IMR-90 (cell line): ENCODE measurements at regions not wholly inside any gene's neighbourhood (a gene's known extent, or its start where the extent isn't known, plus 50 kb on each side); places are given as distances from the start of the nearest gene placed in this dataset.

ENCODE experiments used
- ATAC-seq: fragments of 200-7000 bp; cut with Tn5 transposase; 2 replicates; pipeline ENCODE4 v1.9.1; 2020; ENCODE audit warnings: low read depth, mild to moderate bottlenecking, moderate library complexity
- BruUV-seq: library from RNA; stranded (reverse); fragments of 400-500 nt; replicated peaks from 2 replicates; lab custom pipeline; 2021; lab: Mats Ljungman, UMichigan
- CTCF ChIA-PET: fragments of 300-600 bp; formaldehyde crosslinking; extraction: SDS; loops from one replicate; lab custom pipeline; 2021; ENCODE audit warnings: antibody characterized with exemption; lab: Yijun Ruan, JAX
- POLR2A ChIA-PET: fragments of 300-600 bp; sonication (Branson Sonifier 250); formaldehyde crosslinking; loops from one replicate; lab custom pipeline; 2022; ENCODE audit warnings: antibody characterized with exemption; ENCODE audit not compliant: unreplicated experiment; lab: Charles Lee
- DNase-seq: peaks from one replicate; pipeline ENCODE4 v3.0.0; 2013
- H2AFZ ChIP-seq: replicated peaks from 2 replicates; pipeline ENCODE3; 2013; ENCODE audit warnings: low read length, mild to moderate bottlenecking; ENCODE audit not compliant: poor library complexity
- H2AK5ac ChIP-seq: 2 replicates; pipeline ENCODE4 v1.6.1; 2013; ENCODE audit warnings: low read depth, low read length, inconsistent platforms
- H2AK9ac ChIP-seq: replicated peaks from 2 replicates; pipeline ENCODE3; 2013; ENCODE audit warnings: mild to moderate bottlenecking, low read depth, low read length, moderate library complexity; ENCODE audit not compliant: poor library complexity
- H2BK120ac ChIP-seq: 2 replicates; pipeline ENCODE4 v1.6.1; 2013; ENCODE audit warnings: low read depth, low read length, inconsistent platforms
- H2BK15ac ChIP-seq: 3 replicates; pipeline ENCODE4 v1.6.1; 2013; ENCODE audit warnings: low read depth, low read length, inconsistent platforms
- H2BK20ac ChIP-seq: 2 replicates; pipeline ENCODE4 v1.6.1; 2013; ENCODE audit warnings: low read depth, mild to moderate bottlenecking, inconsistent platforms, low read length, moderate library complexity
- H2BK5ac ChIP-seq: 2 replicates; pipeline ENCODE4 v1.6.1; 2013; ENCODE audit warnings: mild to moderate bottlenecking, low read depth, low read length, inconsistent platforms; ENCODE audit not compliant: poor library complexity, severe bottlenecking
- H3K14ac ChIP-seq: replicated peaks from 2 replicates; pipeline ENCODE4 v1.6.1; 2013; ENCODE audit warnings: low read depth, low read length, inconsistent platforms
- H3K18ac ChIP-seq: 2 replicates; pipeline ENCODE4 v1.6.1; 2013; ENCODE audit warnings: low read depth, low read length, control low read depth
- H3K23ac ChIP-seq: 2 replicates; pipeline ENCODE4 v1.6.1; 2013; ENCODE audit warnings: low read depth, low read length, inconsistent platforms
- H3K27ac ChIP-seq: 2 replicates; pipeline ENCODE4 v1.5.1; 2013; ENCODE audit warnings: mild to moderate bottlenecking, control low read depth, low read length; ENCODE audit not compliant: insufficient read depth
- H3K27me3 ChIP-seq: 2 replicates; pipeline ENCODE4 v1.6.1; 2013; ENCODE audit warnings: low read length; ENCODE audit not compliant: control insufficient read depth, insufficient read depth
- H3K36me3 ChIP-seq: 2 replicates; pipeline ENCODE4 v1.6.1; 2013; ENCODE audit warnings: low read length, mixed read lengths; ENCODE audit not compliant: control insufficient read depth, insufficient read depth
- H3K4ac ChIP-seq: 2 replicates; pipeline ENCODE4 v1.6.1; 2013; ENCODE audit warnings: low read depth, low read length, inconsistent platforms
- H3K4me1 ChIP-seq: 2 replicates; pipeline ENCODE4 v1.6.1; 2013; ENCODE audit warnings: low read length, mixed read lengths; ENCODE audit not compliant: control insufficient read depth, insufficient read depth
- H3K4me2 ChIP-seq: 2 replicates; pipeline ENCODE4 v1.6.1; 2013; ENCODE audit warnings: low read depth, mild to moderate bottlenecking, control low read depth, low read length, moderate library complexity
- H3K4me3 ChIP-seq: 2 replicates; pipeline ENCODE4 v1.5.1; 2013; ENCODE audit warnings: low read depth, mild to moderate bottlenecking, control low read depth, low read length, moderate library complexity; ENCODE audit not compliant: insufficient read depth
- H3K56ac ChIP-seq: 2 replicates; pipeline ENCODE4 v1.6.1; 2013; ENCODE audit warnings: low read length, inconsistent platforms; ENCODE audit not compliant: insufficient read depth; ENCODE audit errors: extremely low read depth
- H3K79me1 ChIP-seq, 2 experiments: 2 replicates each; pipeline ENCODE4 v1.6.1; 2013; ENCODE audit warnings: low read length in 2 of 2, inconsistent platforms in 1 of 2, low read depth in 1 of 2
- H3K9ac ChIP-seq: 2 replicates; pipeline ENCODE4 v1.6.1; 2013; ENCODE audit warnings: low read depth, low read length, control low read depth
- H3K9me1 ChIP-seq: 2 replicates; pipeline ENCODE4 v1.6.1; 2013; ENCODE audit warnings: low read length, inconsistent platforms; ENCODE audit not compliant: insufficient read depth
- H3K9me3 ChIP-seq: 2 replicates; pipeline ENCODE4 v1.6.1; 2013; ENCODE audit warnings: low read length; ENCODE audit not compliant: control insufficient read depth, insufficient read depth
- H4K20me1 ChIP-seq: 2 replicates; pipeline ENCODE4 v1.6.1; 2013; ENCODE audit warnings: low read length, inconsistent platforms; ENCODE audit not compliant: insufficient read depth
- H4K5ac ChIP-seq: 2 replicates; pipeline ENCODE4 v1.6.1; 2013; ENCODE audit warnings: mild to moderate bottlenecking, low read depth, low read length, control low read depth
- H4K8ac ChIP-seq, 2 experiments: 2 replicates each; pipeline ENCODE4 v1.6.1; 2013; ENCODE audit warnings: low read depth in 2 of 2, low read length in 2 of 2, control low read depth in 1 of 2, inconsistent platforms in 1 of 2
- H4K91ac ChIP-seq: 2 replicates; pipeline ENCODE4 v1.6.1; 2013; ENCODE audit warnings: low read depth, low read length, inconsistent platforms; ENCODE audit not compliant: insufficient read depth
- BHLHE40 ChIP-seq: fragments of 150-350 bp; IDR thresholded peaks from 2 replicates; pipeline ENCODE4 v1.6.1; 2016; ENCODE audit warnings: mild to moderate bottlenecking, low read depth, low read length
- CEBPB ChIP-seq: IDR thresholded peaks from 2 replicates; pipeline ENCODE4 v1.6.1; 2012; ENCODE audit warnings: low read depth, low read length, improper control_type of control experiment
- CHD1 ChIP-seq: IDR thresholded peaks from 2 replicates; pipeline ENCODE4 v1.6.1; 2012; ENCODE audit warnings: low read depth, low read length, improper control_type of control experiment
- ELK1 ChIP-seq: fragments of 150-350 bp; IDR thresholded peaks from 2 replicates; pipeline ENCODE4 v1.6.1; 2016; ENCODE audit warnings: low read depth, mild to moderate bottlenecking, low read length, moderate library complexity, borderline replicate concordance
- FOS ChIP-seq: fragments of 150-350 bp; IDR thresholded peaks from 2 replicates; pipeline ENCODE4 v1.6.1; 2016; ENCODE audit warnings: low read depth, low read length
- MAFK ChIP-seq: IDR thresholded peaks from 2 replicates; pipeline ENCODE4 v1.6.1; 2012; ENCODE audit warnings: low read depth, low read length, improper control_type of control experiment
- MAZ ChIP-seq: IDR thresholded peaks from 2 replicates; pipeline ENCODE4 v1.6.1; 2012; ENCODE audit warnings: low read depth, mild to moderate bottlenecking, low read length, improper control_type of control experiment, moderate library complexity, borderline replicate concordance
- MXI1 ChIP-seq: IDR thresholded peaks from 2 replicates; pipeline ENCODE4 v1.6.1; 2012; ENCODE audit warnings: low read depth, mild to moderate bottlenecking, low read length, moderate library complexity, borderline replicate concordance
- NFE2L2 ChIP-seq: fragments of 150-350 bp; IDR thresholded peaks from 2 replicates; pipeline ENCODE4 v1.6.1; 2016; ENCODE audit warnings: low read depth, mild to moderate bottlenecking, low read length
- POLR2A ChIP-seq: IDR thresholded peaks from 2 replicates; pipeline ENCODE4 v1.6.1; 2012; ENCODE audit warnings: mild to moderate bottlenecking, low read depth, low read length
- RAD21 ChIP-seq: IDR thresholded peaks from 2 replicates; pipeline ENCODE4 v1.6.1; 2012; ENCODE audit warnings: low read length, improper control_type of control experiment
- RCOR1 ChIP-seq: IDR thresholded peaks from 2 replicates; pipeline ENCODE4 v1.6.1; 2012; ENCODE audit warnings: mild to moderate bottlenecking, low read length, improper control_type of control experiment; ENCODE audit not compliant: insufficient replicate concordance
- RFX5 ChIP-seq: IDR thresholded peaks from 2 replicates; pipeline ENCODE4 v1.8.0; 2012; ENCODE audit warnings: low read depth, mild to moderate bottlenecking, low read length, moderate library complexity
- SMC3 ChIP-seq: fragments of 150-350 bp; IDR thresholded peaks from 2 replicates; pipeline ENCODE4 v1.6.1; 2016; ENCODE audit warnings: low read depth, mild to moderate bottlenecking, antibody characterized with exemption, low read length, moderate library complexity
- WGBS, 2 experiments: methylation state at CpG; one replicate each; pipeline versions ENCODE4 v1.1.5 to v1.1.7; 2013; ENCODE audit warnings: missing lambda C conversion rate in 2 of 2; ENCODE audit not compliant: insufficient read length in 1 of 2; ENCODE audit errors: extremely low coverage in 2 of 2; 5-methylcytosine and 5-hydroxymethylcytosine counted together
- dilution Hi-C: fragments of 300-500 bp; cut with HindIII; formaldehyde crosslinking; loops from one replicate; pipeline ENCODE4 v1.14.3; 2018; ENCODE audit warnings: low sequenced_read_pairs; ENCODE audit not compliant: unreplicated experiment
- in situ Hi-C: fragments of 300-500 bp; cut with MboI; formaldehyde crosslinking; loops from 3 replicates; pipeline ENCODE4 v1.14.3; 2019; ENCODE audit warnings: low sequenced_read_pairs, inconsistent platforms, mixed read lengths
- intact Hi-C: fragments of 100-400 bp; cut with micrococcal nuclease; formaldehyde crosslinking; loops from 2 replicates; pipeline ENCODE4 v1.10.0; 2022
- TF ChIP-seq, protein P1 (sequence below): fragments of 150-350 bp; IDR thresholded peaks from 2 replicates; pipeline ENCODE4 v1.6.1; 2017; ENCODE audit warnings: mild to moderate bottlenecking, antibody characterized with exemption, low read length, low read depth
- TF ChIP-seq, protein P2 (sequence below): conservative IDR thresholded peaks from 2 replicates; pipeline ENCODE4 v1.5.1; 2012; ENCODE audit warnings: mild to moderate bottlenecking, low read depth, low read length, improper control_type of control experiment

DNA sequence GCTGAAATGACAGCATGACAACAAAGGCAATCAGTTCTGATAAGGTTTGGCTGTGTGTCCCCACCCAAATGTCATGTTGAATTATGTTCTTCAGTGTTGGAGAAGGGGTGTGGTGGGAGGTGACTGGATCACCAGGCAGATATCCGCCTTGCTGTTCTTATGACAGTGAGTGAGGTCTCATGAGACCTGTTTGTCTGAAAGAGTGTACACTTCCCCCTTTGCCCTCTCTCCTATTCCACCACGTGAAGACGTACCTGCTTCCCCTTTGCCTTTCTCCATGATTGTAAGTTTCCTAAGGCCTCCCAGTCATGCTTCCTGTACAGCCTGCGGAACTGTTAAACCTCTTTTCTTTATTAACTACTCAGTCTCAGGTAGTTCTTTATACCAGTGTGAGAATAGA, 553.0 kb downstream of the DCDC2C start:
- Histone ChIP-seq H3K27ac (no peak overlapping the region), H3K14ac (no peak overlapping the region), H2BK15ac (no peak overlapping the region), H4K8ac (no peak overlapping the region), H3K4me3 (no peak overlapping the region), H2AK9ac (no peak overlapping the region), H4K91ac (no peak overlapping the region), H3K9me1 (no peaks in the 10 kb centered on the region), H3K4me2 (no peak overlapping the region), H3K9ac (no peak overlapping the region), H3K27me3 (no peaks in the 10 kb centered on the region), H3K23ac (no peak overlapping the region), H3K4ac (no peak overlapping the region), H2BK120ac (no peak overlapping the region), H2AK5ac (no peak overlapping the region), H2BK20ac (no peak overlapping the region), H3K36me3 (no peaks in the 10 kb centered on the region), H3K9me3 (peaks cover 21% of the 10 kb centered on the region), H4K5ac (no peak overlapping the region), H2AFZ (no peak overlapping the region), H3K4me1 (no peaks in the 10 kb centered on the region), H2BK5ac (no peak overlapping the region), H3K79me1 (no peaks in the 10 kb centered on the region), H4K20me1 (no peaks in the 10 kb centered on the region), H3K18ac (no peak overlapping the region), H3K56ac (no peak overlapping the region)
- DNase-seq (no peak), ATAC-seq (no peak)
- no TSS peak for BruUV-seq
- ChIA-PET POLR2A (no interaction called here), CTCF (no interaction called here)
- TF ChIP-seq SMC3: no peak
- TF ChIP-seq MXI1: no peak
- TF ChIP-seq RAD21: no peak
- TF ChIP-seq ELK1: no peak
- no peak for TF ChIP-seq FOS
- no peak for TF ChIP-seq MAZ
- no peak for TF ChIP-seq BHLHE40
- TF ChIP-seq RFX5: no peak
- no peak for TF ChIP-seq CHD1
- TF ChIP-seq, protein P1, sequence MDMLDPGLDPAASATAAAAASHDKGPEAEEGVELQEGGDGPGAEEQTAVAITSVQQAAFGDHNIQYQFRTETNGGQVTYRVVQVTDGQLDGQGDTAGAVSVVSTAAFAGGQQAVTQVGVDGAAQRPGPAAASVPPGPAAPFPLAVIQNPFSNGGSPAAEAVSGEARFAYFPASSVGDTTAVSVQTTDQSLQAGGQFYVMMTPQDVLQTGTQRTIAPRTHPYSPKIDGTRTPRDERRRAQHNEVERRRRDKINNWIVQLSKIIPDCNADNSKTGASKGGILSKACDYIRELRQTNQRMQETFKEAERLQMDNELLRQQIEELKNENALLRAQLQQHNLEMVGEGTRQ: no peak
- TF ChIP-seq CEBPB: no peak
- TF ChIP-seq NFE2L2: no peak
- TF ChIP-seq RCOR1: no peak
- TF ChIP-seq MAFK: no peak
- no peak for TF ChIP-seq POLR2A
- TF ChIP-seq, protein P2, sequence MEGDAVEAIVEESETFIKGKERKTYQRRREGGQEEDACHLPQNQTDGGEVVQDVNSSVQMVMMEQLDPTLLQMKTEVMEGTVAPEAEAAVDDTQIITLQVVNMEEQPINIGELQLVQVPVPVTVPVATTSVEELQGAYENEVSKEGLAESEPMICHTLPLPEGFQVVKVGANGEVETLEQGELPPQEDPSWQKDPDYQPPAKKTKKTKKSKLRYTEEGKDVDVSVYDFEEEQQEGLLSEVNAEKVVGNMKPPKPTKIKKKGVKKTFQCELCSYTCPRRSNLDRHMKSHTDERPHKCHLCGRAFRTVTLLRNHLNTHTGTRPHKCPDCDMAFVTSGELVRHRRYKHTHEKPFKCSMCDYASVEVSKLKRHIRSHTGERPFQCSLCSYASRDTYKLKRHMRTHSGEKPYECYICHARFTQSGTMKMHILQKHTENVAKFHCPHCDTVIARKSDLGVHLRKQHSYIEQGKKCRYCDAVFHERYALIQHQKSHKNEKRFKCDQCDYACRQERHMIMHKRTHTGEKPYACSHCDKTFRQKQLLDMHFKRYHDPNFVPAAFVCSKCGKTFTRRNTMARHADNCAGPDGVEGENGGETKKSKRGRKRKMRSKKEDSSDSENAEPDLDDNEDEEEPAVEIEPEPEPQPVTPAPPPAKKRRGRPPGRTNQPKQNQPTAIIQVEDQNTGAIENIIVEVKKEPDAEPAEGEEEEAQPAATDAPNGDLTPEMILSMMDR: no peak
- in situ Hi-C loops (no loop called here), intact Hi-C loops (no loop called here), dilution Hi-C loops (no loop called here)
- no CpG with 5 or more reads among the region's 4 CpGs for whole genome bisulfite sequencing, 2 experiments
